B cell (primary cell): ENCODE measurements at regions not wholly inside any gene's neighbourhood (a gene's known extent, or its start where the extent isn't known, plus 50 kb on each side); places are given as distances from the start of the nearest gene placed in this dataset.

Experiments used
- ATAC-seq: fragments of 200-7000 bp; cut with Tn5 transposase; one replicate; pipeline ENCODE4 v1.10.0; 2021; ENCODE audit warnings: low read depth, mild to moderate bottlenecking, moderate number of reproducible peaks, moderate library complexity
- CTCF ChIA-PET: fragments of 350-600 bp; sonication (Branson Sonifier 250); formaldehyde crosslinking; loops from one replicate; lab custom pipeline; 2021; ENCODE audit warnings: antibody characterized with exemption, inconsistent platforms; lab: Charles Lee
- POLR2A ChIA-PET: fragments of 350-600 bp; sonication (Branson Sonifier 250); formaldehyde crosslinking; loops from one replicate; lab custom pipeline; 2021; ENCODE audit warnings: antibody characterized with exemption; lab: Charles Lee
- DNase-seq: peaks from one replicate; pipeline ENCODE4 v3.0.0; 2013
- H2AFZ ChIP-seq: 2 replicates; pipeline ENCODE4 v1.6.1; 2012; ENCODE audit warnings: mild to moderate bottlenecking, low read depth, low read length; ENCODE audit not compliant: insufficient read depth, poor library complexity, severe bottlenecking
- H3K27ac ChIP-seq, 2 donors: 1 replicate in 1 of 2; 2 replicates in 1 of 2; pipeline ENCODE4 v1.5.1; 2012 to 2013; ENCODE audit warnings: low read length in 2 of 2, mild to moderate bottlenecking in 2 of 2, moderate library complexity in 1 of 2
- H3K27me3 ChIP-seq, 4 experiments: fragments of 200-600 bp in 1 of 4; sonication (generic) in 1 of 4; replicated peaks in 1 of 4; 1 replicate in 2 of 4; 2 replicates in 2 of 4; pipeline versions ENCODE4 v1.6.1 to v1.7.0; 2013 to 2016; ENCODE audit warnings: low read length in 3 of 4, mild to moderate bottlenecking in 2 of 4, mixed read lengths in 1 of 4, moderate library complexity in 1 of 4; ENCODE audit not compliant: insufficient read depth in 4 of 4, control insufficient read depth in 3 of 4; ENCODE audit errors: control extremely low read depth in 1 of 4
- H3K36me3 ChIP-seq, 2 experiments: replicated peaks in 1 of 2; 1 replicate in 1 of 2; 2 replicates in 1 of 2; pipeline versions ENCODE4 v1.6.1 to v1.7.1; 2013; ENCODE audit warnings: low read length in 1 of 2; ENCODE audit not compliant: insufficient read depth in 2 of 2, control insufficient read depth in 1 of 2; ENCODE audit errors: control extremely low read depth in 1 of 2, extremely low read depth in 1 of 2
- H3K4me1 ChIP-seq, 2 donors: fragments of 200-600 bp in 1 of 2; sonication (generic) in 1 of 2; 1 replicate in 1 of 2; 2 replicates in 1 of 2; pipeline versions ENCODE4 v1.5.1 to v1.6.1; 2013 to 2017; ENCODE audit warnings: low read length in 2 of 2; ENCODE audit not compliant: control insufficient read depth in 2 of 2, insufficient read depth in 2 of 2
- H3K4me2 ChIP-seq: replicated peaks from 2 replicates; pipeline ENCODE3; 2012; ENCODE audit warnings: mild to moderate bottlenecking, low read depth, low read length; ENCODE audit not compliant: poor library complexity, severe bottlenecking
- H3K4me3 ChIP-seq, 5 experiments: fragments of 200-600 bp in 1 of 5; sonication (generic) in 1 of 5; 1 replicate in 3 of 5; 2 replicates in 2 of 5; pipeline versions ENCODE4 v1.5.1 to v1.7.0; 2011 to 2016; ENCODE audit warnings: low read length in 4 of 5, mild to moderate bottlenecking in 4 of 5, low read depth in 2 of 5, control low read depth in 1 of 5, moderate library complexity in 1 of 5; ENCODE audit not compliant: insufficient read depth in 1 of 5; ENCODE audit errors: control extremely low read depth in 1 of 5, extremely low read depth in 1 of 5
- H3K79me2 ChIP-seq: fragments of 200-600 bp; sonication (generic); one replicate; pipeline ENCODE4 v1.6.0; 2016; ENCODE audit warnings: low read length; ENCODE audit not compliant: control insufficient read depth, insufficient read depth
- H3K9ac ChIP-seq: fragments of 200-600 bp; sonication (generic); 2 replicates; pipeline ENCODE4 v1.6.1; 2017; ENCODE audit warnings: mild to moderate bottlenecking, low read length, moderate library complexity
- H3K9me3 ChIP-seq, 3 donors: one replicate each; pipeline versions ENCODE4 v1.6.1 to v1.7.1; 2013; ENCODE audit warnings: low read length in 2 of 3; ENCODE audit not compliant: control insufficient read depth in 2 of 3, insufficient read depth in 1 of 3; ENCODE audit errors: control extremely low read depth in 1 of 3
- H4K20me1 ChIP-seq: 2 replicates; pipeline ENCODE4 v1.6.0; 2012; ENCODE audit warnings: mild to moderate bottlenecking, low read length; ENCODE audit not compliant: insufficient read depth, control insufficient read depth, poor library complexity, severe bottlenecking
- H3K27ac Mint-ChIP-seq: one replicate; pipeline ENCODE4 v1.8.0; 2021; ENCODE audit warnings: mixed read lengths
- H3K27me3 Mint-ChIP-seq: one replicate; pipeline ENCODE4 v1.8.0; 2021; ENCODE audit warnings: mixed read lengths
- H3K4me1 Mint-ChIP-seq: one replicate; pipeline ENCODE4 v1.8.0; 2021; ENCODE audit warnings: mixed read lengths
- H3K4me3 Mint-ChIP-seq: one replicate; pipeline ENCODE4 v1.8.0; 2021; ENCODE audit warnings: mixed read lengths
- H3K9me3 Mint-ChIP-seq: one replicate; pipeline ENCODE4 v1.8.0; 2022; ENCODE audit warnings: mixed read lengths; ENCODE audit not compliant: insufficient read depth
- EZH2 ChIP-seq: IDR thresholded peaks from 2 replicates; pipeline ENCODE4 v1.6.1; 2012; ENCODE audit warnings: borderline replicate concordance, low read depth, mild to moderate bottlenecking, moderate library complexity, low read length; ENCODE audit not compliant: insufficient read depth, poor library complexity, severe bottlenecking
- WGBS: methylation state at CpG from one replicate; pipeline ENCODE4 v1.1.5; 2013; ENCODE audit warnings: missing lambda C conversion rate; ENCODE audit not compliant: insufficient coverage; 5-methylcytosine and 5-hydroxymethylcytosine counted together
- intact Hi-C: fragments of 100-400 bp; cut with micrococcal nuclease; formaldehyde crosslinking; loops from one replicate; pipeline ENCODE4 v1.10.0; 2022
- TF ChIP-seq, protein P1 (sequence below): fragments of 200-600 bp; IDR thresholded peaks from one replicate; pipeline ENCODE4 v1.8.0; 2022; ENCODE audit warnings: antibody characterized with exemption, mild to moderate bottlenecking

GRCh38 chr18:2326999-2327398, 244.3 kb downstream of the METTL4 start:
- intact Hi-C loops: no loop called here
- CTCF ChIA-PET: interaction anchor here (1.7 kb wide), 1 partner anchor 9 kb away, joined by 4 read pairs; no protein-coding TSS in a partner anchor
- POLR2A ChIA-PET: no interaction called here

DNA sequence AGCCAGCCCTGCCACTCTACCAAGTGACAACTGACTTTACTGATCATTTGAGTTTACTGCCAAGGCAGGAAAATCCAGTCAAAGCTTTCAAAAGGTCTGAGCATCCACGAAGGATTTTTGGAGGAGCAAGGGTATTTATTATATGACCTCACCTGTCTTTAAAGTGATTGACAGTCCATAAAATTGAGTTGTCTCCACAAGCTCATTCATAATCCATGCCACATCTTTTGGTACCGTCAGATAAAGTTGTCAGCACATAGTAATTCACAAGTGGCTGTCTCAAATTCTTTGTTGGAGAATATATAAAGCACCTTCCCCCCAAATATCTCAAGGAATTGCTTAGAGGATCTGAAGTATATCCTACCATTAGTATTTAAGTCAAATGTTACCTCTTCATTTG, 240.5 kb downstream of the METTL4 start:
- POLR2A ChIA-PET: no interaction called here
- DNase-seq: no peak
- H2AFZ ChIP-seq: no peak overlapping the region
- intact Hi-C loops: no loop called here
- no peak overlapping the region for H3K27ac ChIP-seq
- TF ChIP-seq EZH2: no peak
- TF ChIP-seq, protein P1, sequence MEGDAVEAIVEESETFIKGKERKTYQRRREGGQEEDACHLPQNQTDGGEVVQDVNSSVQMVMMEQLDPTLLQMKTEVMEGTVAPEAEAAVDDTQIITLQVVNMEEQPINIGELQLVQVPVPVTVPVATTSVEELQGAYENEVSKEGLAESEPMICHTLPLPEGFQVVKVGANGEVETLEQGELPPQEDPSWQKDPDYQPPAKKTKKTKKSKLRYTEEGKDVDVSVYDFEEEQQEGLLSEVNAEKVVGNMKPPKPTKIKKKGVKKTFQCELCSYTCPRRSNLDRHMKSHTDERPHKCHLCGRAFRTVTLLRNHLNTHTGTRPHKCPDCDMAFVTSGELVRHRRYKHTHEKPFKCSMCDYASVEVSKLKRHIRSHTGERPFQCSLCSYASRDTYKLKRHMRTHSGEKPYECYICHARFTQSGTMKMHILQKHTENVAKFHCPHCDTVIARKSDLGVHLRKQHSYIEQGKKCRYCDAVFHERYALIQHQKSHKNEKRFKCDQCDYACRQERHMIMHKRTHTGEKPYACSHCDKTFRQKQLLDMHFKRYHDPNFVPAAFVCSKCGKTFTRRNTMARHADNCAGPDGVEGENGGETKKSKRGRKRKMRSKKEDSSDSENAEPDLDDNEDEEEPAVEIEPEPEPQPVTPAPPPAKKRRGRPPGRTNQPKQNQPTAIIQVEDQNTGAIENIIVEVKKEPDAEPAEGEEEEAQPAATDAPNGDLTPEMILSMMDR: no peak
- WGBS: no CpG with 5 or more reads among the region's 2 CpGs
- H3K27ac Mint-ChIP-seq: no peak overlapping the region
- no peaks in the 10 kb centered on the region for H3K79me2 ChIP-seq
- no peaks in the 10 kb centered on the region for H3K9me3 ChIP-seq
- peaks cover 44% of the 10 kb centered on the region for H3K27me3 Mint-ChIP-seq
- H4K20me1 ChIP-seq: no peaks in the 10 kb centered on the region
- H3K9me3 Mint-ChIP-seq: no peaks in the 10 kb centered on the region
- H3K4me1 ChIP-seq: no peaks in the 10 kb centered on the region
- no peak overlapping the region for H3K4me2 ChIP-seq
- CTCF ChIA-PET: interaction anchor here (1.4 to 3.3 kb wide), 2 partner anchors 211 to 215 kb away, joined by 8 to 15 read pairs; no protein-coding TSS in a partner anchor
- H3K4me1 Mint-ChIP-seq: no peaks in the 10 kb centered on the region
- H3K27me3 ChIP-seq: peaks cover 0 to 3% (median 0%) of the 10 kb centered on the region in 4 experiments
- H3K36me3 ChIP-seq: no peaks in the 10 kb centered on the region
- no peak overlapping the region for H3K9ac ChIP-seq
- ATAC-seq: no peak
- no peak overlapping the region for H3K4me3 ChIP-seq
- no peak overlapping the region for H3K4me3 Mint-ChIP-seq

More at GRCh38 chr18:2326999-2327398, 244.3 kb downstream of the METTL4 start:
- WGBS: 57% methylated on average over 6 of the region's 6 CpGs
- no peak overlapping the region for H3K27ac ChIP-seq
- no peaks in the 10 kb centered on the region for H4K20me1 ChIP-seq
- no peaks in the 10 kb centered on the region for H3K36me3 ChIP-seq
- DNase-seq (no peak), ATAC-seq (no peak)
- Mint-ChIP-seq H3K27ac (no peak overlapping the region), H3K9me3 (no peaks in the 10 kb centered on the region), H3K4me3 (no peak overlapping the region), H3K4me1 (no peaks in the 10 kb centered on the region), H3K27me3 (peaks cover 36% of the 10 kb centered on the region)
- H2AFZ ChIP-seq: no peak overlapping the region
- TF ChIP-seq, protein P1: no peak
- TF ChIP-seq EZH2: no peak
- no peaks in the 10 kb centered on the region for H3K79me2 ChIP-seq
- no peak overlapping the region for H3K4me3 ChIP-seq
- H3K27me3 ChIP-seq: peaks cover 0 to 3% (median 0%) of the 10 kb centered on the region in 4 experiments
- no peaks in the 10 kb centered on the region for H3K9me3 ChIP-seq
- no peak overlapping the region for H3K9ac ChIP-seq
- no peaks in the 10 kb centered on the region for H3K4me1 ChIP-seq
- no peak overlapping the region for H3K4me2 ChIP-seq
